WTC11 (cell line): ENCODE measurements at regions not wholly inside any gene's neighbourhood (a gene's known extent, or its start where the extent isn't known, plus 50 kb on each side); places are given as distances from the start of the nearest gene placed in this dataset.

Experiments used
- AR ChIP-seq: fragments of 250-450 bp; sonication (Bioruptor Pico); IDR thresholded peaks from 2 replicates; pipeline ENCODE4 v1.9.0; 2021; ENCODE audit warnings: mild to moderate bottlenecking
- NR2C2 ChIP-seq: sonication (generic); formaldehyde crosslinking; IDR thresholded peaks from 2 replicates; pipeline ENCODE4 v1.8.0; 2022; ENCODE audit warnings: mild to moderate bottlenecking, missing genetic modification reagents
- TEAD1 ChIP-seq: sonication (generic); formaldehyde crosslinking; IDR thresholded peaks from 2 replicates; pipeline ENCODE4 v1.8.0; 2022; ENCODE audit warnings: mild to moderate bottlenecking, missing genetic modification reagents
- ZNF121 ChIP-seq: sonication (generic); formaldehyde crosslinking; IDR thresholded peaks from 2 replicates; pipeline ENCODE4 v1.8.0; 2023; ENCODE audit warnings: missing genetic modification reagents
- ZNF396 ChIP-seq: fragments of 250-450 bp; sonication (Bioruptor Pico); IDR thresholded peaks from 2 replicates; pipeline ENCODE4 v1.8.0; 2021; ENCODE audit warnings: mild to moderate bottlenecking, moderate library complexity, borderline replicate concordance
- TF ChIP-seq, protein P1 (sequence below): fragments of 200-600 bp; IDR thresholded peaks from 2 replicates; pipeline ENCODE4 v1.8.0; 2022; ENCODE audit warnings: antibody characterized with exemption
- TF ChIP-seq, protein P2 (sequence below): sonication (generic); formaldehyde crosslinking; IDR thresholded peaks from 2 replicates; pipeline ENCODE4 v1.8.0; 2022; ENCODE audit warnings: mild to moderate bottlenecking, missing genetic modification reagents
- TF ChIP-seq, protein P3 (sequence below): sonication (generic); formaldehyde crosslinking; IDR thresholded peaks from 2 replicates; pipeline ENCODE4 v1.8.1; 2022; ENCODE audit warnings: low read depth, mild to moderate bottlenecking, moderate library complexity, missing genetic modification reagents, borderline replicate concordance
- TF ChIP-seq, protein P4 (sequence below): sonication (generic); formaldehyde crosslinking; IDR thresholded peaks from 2 replicates; pipeline ENCODE4 v1.8.0; 2022; ENCODE audit warnings: missing genetic modification reagents
- TF ChIP-seq, protein P5 (sequence below): sonication (generic); formaldehyde crosslinking; IDR thresholded peaks from 2 replicates; pipeline ENCODE4 v1.8.1; 2023; ENCODE audit warnings: mild to moderate bottlenecking, missing genetic modification reagents

GRCh38 chrX:44432641-44433040 lies 89.2 kb upstream of the EFHC2 start:
- TF ChIP-seq, protein P1, sequence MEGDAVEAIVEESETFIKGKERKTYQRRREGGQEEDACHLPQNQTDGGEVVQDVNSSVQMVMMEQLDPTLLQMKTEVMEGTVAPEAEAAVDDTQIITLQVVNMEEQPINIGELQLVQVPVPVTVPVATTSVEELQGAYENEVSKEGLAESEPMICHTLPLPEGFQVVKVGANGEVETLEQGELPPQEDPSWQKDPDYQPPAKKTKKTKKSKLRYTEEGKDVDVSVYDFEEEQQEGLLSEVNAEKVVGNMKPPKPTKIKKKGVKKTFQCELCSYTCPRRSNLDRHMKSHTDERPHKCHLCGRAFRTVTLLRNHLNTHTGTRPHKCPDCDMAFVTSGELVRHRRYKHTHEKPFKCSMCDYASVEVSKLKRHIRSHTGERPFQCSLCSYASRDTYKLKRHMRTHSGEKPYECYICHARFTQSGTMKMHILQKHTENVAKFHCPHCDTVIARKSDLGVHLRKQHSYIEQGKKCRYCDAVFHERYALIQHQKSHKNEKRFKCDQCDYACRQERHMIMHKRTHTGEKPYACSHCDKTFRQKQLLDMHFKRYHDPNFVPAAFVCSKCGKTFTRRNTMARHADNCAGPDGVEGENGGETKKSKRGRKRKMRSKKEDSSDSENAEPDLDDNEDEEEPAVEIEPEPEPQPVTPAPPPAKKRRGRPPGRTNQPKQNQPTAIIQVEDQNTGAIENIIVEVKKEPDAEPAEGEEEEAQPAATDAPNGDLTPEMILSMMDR = no peak
- TF ChIP-seq NR2C2 (no peak), ZNF396 (CRISPR knock-in tag) (no peak), TEAD1 (CRISPR knock-in tag) (no peak), AR (CRISPR knock-in tag) (no peak), ZNF121 (CRISPR knock-in tag) (no peak)
- TF ChIP-seq, protein P2, sequence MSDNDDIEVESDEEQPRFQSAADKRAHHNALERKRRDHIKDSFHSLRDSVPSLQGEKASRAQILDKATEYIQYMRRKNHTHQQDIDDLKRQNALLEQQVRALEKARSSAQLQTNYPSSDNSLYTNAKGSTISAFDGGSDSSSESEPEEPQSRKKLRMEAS (CRISPR knock-in tag) = no peak
- TF ChIP-seq, protein P3, sequence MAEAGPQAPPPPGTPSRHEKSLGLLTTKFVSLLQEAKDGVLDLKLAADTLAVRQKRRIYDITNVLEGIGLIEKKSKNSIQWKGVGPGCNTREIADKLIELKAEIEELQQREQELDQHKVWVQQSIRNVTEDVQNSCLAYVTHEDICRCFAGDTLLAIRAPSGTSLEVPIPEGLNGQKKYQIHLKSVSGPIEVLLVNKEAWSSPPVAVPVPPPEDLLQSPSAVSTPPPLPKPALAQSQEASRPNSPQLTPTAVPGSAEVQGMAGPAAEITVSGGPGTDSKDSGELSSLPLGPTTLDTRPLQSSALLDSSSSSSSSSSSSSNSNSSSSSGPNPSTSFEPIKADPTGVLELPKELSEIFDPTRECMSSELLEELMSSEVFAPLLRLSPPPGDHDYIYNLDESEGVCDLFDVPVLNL (CRISPR knock-in tag) = no peak
- TF ChIP-seq, protein P4, sequence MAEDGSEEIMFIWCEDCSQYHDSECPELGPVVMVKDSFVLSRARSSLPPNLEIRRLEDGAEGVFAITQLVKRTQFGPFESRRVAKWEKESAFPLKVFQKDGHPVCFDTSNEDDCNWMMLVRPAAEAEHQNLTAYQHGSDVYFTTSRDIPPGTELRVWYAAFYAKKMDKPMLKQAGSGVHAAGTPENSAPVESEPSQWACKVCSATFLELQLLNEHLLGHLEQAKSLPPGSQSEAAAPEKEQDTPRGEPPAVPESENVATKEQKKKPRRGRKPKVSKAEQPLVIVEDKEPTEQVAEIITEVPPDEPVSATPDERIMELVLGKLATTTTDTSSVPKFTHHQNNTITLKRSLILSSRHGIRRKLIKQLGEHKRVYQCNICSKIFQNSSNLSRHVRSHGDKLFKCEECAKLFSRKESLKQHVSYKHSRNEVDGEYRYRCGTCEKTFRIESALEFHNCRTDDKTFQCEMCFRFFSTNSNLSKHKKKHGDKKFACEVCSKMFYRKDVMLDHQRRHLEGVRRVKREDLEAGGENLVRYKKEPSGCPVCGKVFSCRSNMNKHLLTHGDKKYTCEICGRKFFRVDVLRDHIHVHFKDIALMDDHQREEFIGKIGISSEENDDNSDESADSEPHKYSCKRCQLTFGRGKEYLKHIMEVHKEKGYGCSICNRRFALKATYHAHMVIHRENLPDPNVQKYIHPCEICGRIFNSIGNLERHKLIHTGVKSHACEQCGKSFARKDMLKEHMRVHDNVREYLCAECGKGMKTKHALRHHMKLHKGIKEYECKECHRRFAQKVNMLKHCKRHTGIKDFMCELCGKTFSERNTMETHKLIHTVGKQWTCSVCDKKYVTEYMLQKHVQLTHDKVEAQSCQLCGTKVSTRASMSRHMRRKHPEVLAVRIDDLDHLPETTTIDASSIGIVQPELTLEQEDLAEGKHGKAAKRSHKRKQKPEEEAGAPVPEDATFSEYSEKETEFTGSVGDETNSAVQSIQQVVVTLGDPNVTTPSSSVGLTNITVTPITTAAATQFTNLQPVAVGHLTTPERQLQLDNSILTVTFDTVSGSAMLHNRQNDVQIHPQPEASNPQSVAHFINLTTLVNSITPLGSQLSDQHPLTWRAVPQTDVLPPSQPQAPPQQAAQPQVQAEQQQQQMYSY = no peak
- TF ChIP-seq, protein P5, sequence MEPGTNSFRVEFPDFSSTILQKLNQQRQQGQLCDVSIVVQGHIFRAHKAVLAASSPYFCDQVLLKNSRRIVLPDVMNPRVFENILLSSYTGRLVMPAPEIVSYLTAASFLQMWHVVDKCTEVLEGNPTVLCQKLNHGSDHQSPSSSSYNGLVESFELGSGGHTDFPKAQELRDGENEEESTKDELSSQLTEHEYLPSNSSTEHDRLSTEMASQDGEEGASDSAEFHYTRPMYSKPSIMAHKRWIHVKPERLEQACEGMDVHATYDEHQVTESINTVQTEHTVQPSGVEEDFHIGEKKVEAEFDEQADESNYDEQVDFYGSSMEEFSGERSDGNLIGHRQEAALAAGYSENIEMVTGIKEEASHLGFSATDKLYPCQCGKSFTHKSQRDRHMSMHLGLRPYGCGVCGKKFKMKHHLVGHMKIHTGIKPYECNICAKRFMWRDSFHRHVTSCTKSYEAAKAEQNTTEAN (CRISPR knock-in tag) = no peak
